PC-9 (cell line): ENCODE measurements at regions not wholly inside any gene's neighbourhood (a gene's known extent, or its start where the extent isn't known, plus 50 kb on each side); places are given as distances from the start of the nearest gene placed in this dataset.

ENCODE experiments used
- BruUV-seq: library from RNA; stranded (reverse); fragments of 400-500 nt; replicated peaks from 2 replicates; lab custom pipeline; 2021; lab: Mats Ljungman, UMichigan
- CTCF ChIA-PET: fragments of 300-600 bp; sonication (Branson Sonifier 250); formaldehyde crosslinking; loops from one replicate; lab custom pipeline; 2022; ENCODE audit warnings: antibody characterized with exemption; lab: Charles Lee
- POLR2A ChIA-PET: fragments of 300-600 bp; sonication (Branson Sonifier 250); formaldehyde crosslinking; loops from one replicate; lab custom pipeline; 2022; ENCODE audit warnings: antibody characterized with exemption; ENCODE audit not compliant: unreplicated experiment; lab: Charles Lee
- DNase-seq, 2 experiments: peaks; one replicate each; pipeline versions ENCODE4 v3.0.0 to v3.0.0-alpha.2; 2015 to 2022; ENCODE audit warnings: mixed read lengths in 1 of 2
- H2AFZ ChIP-seq: fragments of 200-600 bp; sonication (generic); 2 replicates; pipeline ENCODE4 v1.8.1; 2017; ENCODE audit warnings: antibody characterized with exemption
- H3F3A ChIP-seq: fragments of 200-600 bp; sonication (generic); 2 replicates; pipeline ENCODE4 v1.8.1; 2017; ENCODE audit warnings: antibody characterized with exemption, mild to moderate bottlenecking, low read depth; ENCODE audit not compliant: insufficient read depth
- H3K27ac ChIP-seq: fragments of 200-600 bp; sonication (generic); 2 replicates; pipeline ENCODE4 v1.6.1; 2016; ENCODE audit warnings: mixed run types
- H3K27me3 ChIP-seq: fragments of 200-600 bp; sonication (generic); 2 replicates; pipeline ENCODE4 v1.6.1; 2016; ENCODE audit warnings: low read depth, mixed run types; ENCODE audit not compliant: insufficient read depth
- H3K36me3 ChIP-seq: fragments of 200-600 bp; sonication (generic); 2 replicates; pipeline ENCODE4 v1.6.1; 2016; ENCODE audit warnings: low read depth, mixed run types
- H3K4me1 ChIP-seq: fragments of 200-600 bp; sonication (generic); replicated peaks from 2 replicates; pipeline ENCODE4 v1.6.1; 2016; ENCODE audit warnings: mixed run types; ENCODE audit not compliant: insufficient read depth
- H3K4me2 ChIP-seq: fragments of 200-600 bp; sonication (generic); 2 replicates; pipeline ENCODE4 v1.6.1; 2017; ENCODE audit warnings: mixed run types
- H3K4me3 ChIP-seq: fragments of 200-600 bp; sonication (generic); 2 replicates; pipeline ENCODE4 v1.6.1; 2016; ENCODE audit warnings: mixed run types
- H3K79me2 ChIP-seq: fragments of 200-600 bp; sonication (generic); 2 replicates; pipeline ENCODE4 v1.6.1; 2017; ENCODE audit warnings: low read depth, mixed run types
- H3K9me2 ChIP-seq: fragments of 200-600 bp; sonication (generic); 2 replicates; pipeline ENCODE4 v1.8.1; 2017; ENCODE audit warnings: mild to moderate bottlenecking; ENCODE audit not compliant: insufficient read depth
- H3K9me3 ChIP-seq: fragments of 200-600 bp; sonication (generic); 2 replicates; pipeline ENCODE4 v1.8.1; 2016; ENCODE audit warnings: low read depth; ENCODE audit not compliant: insufficient read depth
- H4K20me1 ChIP-seq: fragments of 200-600 bp; sonication (generic); 2 replicates; pipeline ENCODE4 v1.8.1; 2017; ENCODE audit not compliant: insufficient read depth
- CTCF ChIP-seq: fragments of 200-600 bp; sonication (generic); conservative IDR thresholded peaks from 2 replicates; pipeline ENCODE4 v1.6.1; 2017; ENCODE audit warnings: mixed run types, antibody characterized with exemption, mild to moderate bottlenecking, moderate library complexity
- EZH2 ChIP-seq: fragments of 200-600 bp; sonication (generic); IDR thresholded peaks from 2 replicates; pipeline ENCODE4 v1.8.0; 2017; ENCODE audit warnings: antibody characterized with exemption, low read depth
- intact Hi-C: fragments of 100-400 bp; cut with micrococcal nuclease; formaldehyde crosslinking; loops from one replicate; pipeline ENCODE4 v1.10.0; 2022; ENCODE audit not compliant: unreplicated experiment

- 0 out of 2 replicates have a peak, but pooled peaks cover 9% of the 10 kb centered on the region for H3K9me3 ChIP-seq
- no peaks in the 10 kb centered on the region for H4K20me1 ChIP-seq
- H3K4me2 ChIP-seq: no peak overlapping the region
- H3K9me2 ChIP-seq: no peaks in the 10 kb centered on the region
- ChIA-PET POLR2A (no interaction called here), CTCF (no interaction called here)
- no TSS peak for BruUV-seq
- no peaks in the 10 kb centered on the region for H3F3A ChIP-seq
- no peaks in the 10 kb centered on the region for H3K27me3 ChIP-seq
- TF ChIP-seq CTCF (no peak), EZH2 (no peak)
- no peaks in the 10 kb centered on the region for H3K36me3 ChIP-seq
- H2AFZ ChIP-seq: no peak overlapping the region
- no peaks in the 10 kb centered on the region for H3K79me2 ChIP-seq
- H3K4me3 ChIP-seq: no peak overlapping the region
- intact Hi-C loops: no loop called here
- no peak overlapping the region for H3K27ac ChIP-seq
- no peak for DNase-seq
- H3K4me1 ChIP-seq: no peaks in the 10 kb centered on the region
Measured at GRCh38 chr11:72497731-72498130, 63.4 kb upstream of the CLPB start.

GRCh38 chr11:72494109-72494429, 59.7 kb upstream of the CLPB start:
- Histone ChIP-seq H3K36me3 (no peaks in the 10 kb centered on the region), H3K4me3 (no peak overlapping the region), H3F3A (no peaks in the 10 kb centered on the region), H3K79me2 (no peaks in the 10 kb centered on the region), H3K4me1 (no peaks in the 10 kb centered on the region), H3K9me3 (no peaks in the 10 kb centered on the region), H4K20me1 (no peaks in the 10 kb centered on the region), H3K4me2 (no peak overlapping the region), H3K27me3 (no peaks in the 10 kb centered on the region), H2AFZ (no peak overlapping the region), H3K27ac (no peak overlapping the region), H3K9me2 (no peaks in the 10 kb centered on the region)
- no TSS peak for BruUV-seq
- CTCF ChIA-PET: interaction anchor here (0.5 kb wide), 1 partner anchor 171 kb away, joined by 6 read pairs; no protein-coding TSS in a partner anchor
- TF ChIP-seq CTCF: no peak
- TF ChIP-seq EZH2: no peak
- no peak for DNase-seq
- intact Hi-C loops: no loop called here
- POLR2A ChIA-PET: no interaction called here

GRCh38 chr11:72493426-72494108, 59.2 kb upstream of the CLPB start:
- POLR2A ChIA-PET: no interaction called here
- CTCF ChIA-PET: interaction anchor here (0.5 to 1.2 kb wide), 2 partner anchors 80 to 172 kb away, joined by 3 to 6 read pairs; no protein-coding TSS in a partner anchor
- Histone ChIP-seq H3K79me2 (no peaks in the 10 kb centered on the region), H3K9me2 (no peaks in the 10 kb centered on the region), H3K36me3 (no peaks in the 10 kb centered on the region), H3K4me2 (no peak overlapping the region), H4K20me1 (no peaks in the 10 kb centered on the region), H3K27me3 (no peaks in the 10 kb centered on the region), H3K27ac (no peak overlapping the region), H3K9me3 (no peaks in the 10 kb centered on the region), H3F3A (no peaks in the 10 kb centered on the region), H2AFZ (no peak overlapping the region), H3K4me3 (no peak overlapping the region), H3K4me1 (no peaks in the 10 kb centered on the region)
- no peak for DNase-seq
- no TSS peak for BruUV-seq
- TF ChIP-seq EZH2: no peak
- no peak for TF ChIP-seq CTCF
- intact Hi-C loops: no loop called here
